NCI-H128 (cell line): ENCODE measurements at regions not wholly inside any gene's neighbourhood (a gene's known extent, or its start where the extent isn't known, plus 50 kb on each side); places are given as distances from the start of the nearest gene placed in this dataset.

Experiments used
- DNase-seq: peaks from one replicate; lab custom pipeline; 2025; ENCODE audit not compliant: unreplicated experiment; lab: John Stamatoyannopoulos, UW

- DNase-seq = no peak
Measured at GRCh38 chr22:49372530-49373288, 455.0 kb downstream of the BRD1 start.

- DNase-seq = no peak
Measured at GRCh38 chr22:49372111-49372529, 455.6 kb downstream of the BRD1 start.

GRCh38 chr22:49371325-49372110 is 456.2 kb downstream of the BRD1 start:
- no peak for DNase-seq

GRCh38 chr22:49370627-49371301 is 456.9 kb downstream of the BRD1 start:
- DNase-seq = no peak

- no peak for DNase-seq
Measured at GRCh38 chr22:49369726-49370626, 457.7 kb downstream of the BRD1 start.

GRCh38 chr22:49368976-49369725 is 458.5 kb downstream of the BRD1 start:
- no peak for DNase-seq

- DNase-seq = no peak
Measured at GRCh38 chr22:49368221-49368975, 459.3 kb downstream of the BRD1 start.

GRCh38 chr22:49367041-49367697 is 460.5 kb downstream of the BRD1 start:
- no peak for DNase-seq

- DNase-seq = no peak
Measured at GRCh38 chr22:49366437-49366836, 461.2 kb downstream of the BRD1 start.

GRCh38 chr22:49365910-49366309 is 461.8 kb downstream of the BRD1 start:
- DNase-seq = no peak

GRCh38 chr22:49365191-49365837 is 462.4 kb downstream of the BRD1 start:
- no peak for DNase-seq

- DNase-seq = no peak
Measured at GRCh38 chr22:49364398-49364797, 463.3 kb downstream of the BRD1 start.

- DNase-seq = no peak
Measured at GRCh38 chr22:49363526-49364230, 464.0 kb downstream of the BRD1 start.

- no peak for DNase-seq
Measured at GRCh38 chr22:49362211-49362839, 465.3 kb downstream of the BRD1 start.

- no peak for DNase-seq
Measured at GRCh38 chr22:49361164-49361563, 466.5 kb downstream of the BRD1 start.

GRCh38 chr22:49360746-49361145 is 466.9 kb downstream of the BRD1 start:
- no peak for DNase-seq

GRCh38 chr22:49359076-49359475 is 468.6 kb downstream of the BRD1 start:
- no peak for DNase-seq
